Caco-2 (cell line): ENCODE measurements at regions not wholly inside any gene's neighbourhood (a gene's known extent, or its start where the extent isn't known, plus 50 kb on each side); places are given as distances from the start of the nearest gene placed in this dataset.

ENCODE experiments used
- BruUV-seq: library from RNA; stranded (reverse); fragments of 400-500 nt; replicated peaks from 2 replicates; lab custom pipeline; 2021; lab: Mats Ljungman, UMichigan
- CTCF ChIA-PET: fragments of 300-600 bp; sonication (Branson Sonifier 250); formaldehyde crosslinking; loops from one replicate; lab custom pipeline; 2022; ENCODE audit warnings: antibody characterized with exemption; lab: Charles Lee
- POLR2A ChIA-PET: fragments of 300-600 bp; sonication (Branson Sonifier 250); formaldehyde crosslinking; loops from one replicate; lab custom pipeline; 2022; ENCODE audit warnings: antibody characterized with exemption; lab: Charles Lee
- DNase-seq, 2 experiments: peaks; one replicate each; pipeline versions ENCODE4 v3.0.0 to v3.0.0-alpha.2; 2020 to 2022
- H3K27me3 ChIP-seq: replicated peaks from 2 replicates; pipeline ENCODE4 v1.6.0; 2011; ENCODE audit warnings: low read length; ENCODE audit not compliant: control insufficient read depth, insufficient read depth
- H3K36me3 ChIP-seq: 2 replicates; pipeline ENCODE4 v1.5.1; 2011; ENCODE audit warnings: low read length; ENCODE audit not compliant: control insufficient read depth, insufficient read depth
- H3K4me1 ChIP-seq: fragments of 250-450 bp; sonication (Bioruptor Pico); 2 replicates; pipeline ENCODE4 v1.5.1; 2020; ENCODE audit warnings: mild to moderate bottlenecking
- H3K4me3 ChIP-seq: 2 replicates; pipeline ENCODE4 v1.5.1; 2011; ENCODE audit warnings: low read depth, mild to moderate bottlenecking, control low read depth, low read length
- H3K9me3 ChIP-seq: fragments of 250-450 bp; sonication (Bioruptor Pico); 2 replicates; pipeline ENCODE4 v1.5.1; 2020; ENCODE audit warnings: mild to moderate bottlenecking, moderate library complexity
- H3K27ac Mint-ChIP-seq: one replicate; pipeline ENCODE4 v1.8.0; 2022; ENCODE audit warnings: mixed read lengths; ENCODE audit not compliant: unreplicated experiment
- H3K27me3 Mint-ChIP-seq: one replicate; pipeline ENCODE4 v1.8.0; 2022; ENCODE audit warnings: mixed read lengths; ENCODE audit not compliant: insufficient read depth, unreplicated experiment
- H3K36me3 Mint-ChIP-seq: one replicate; pipeline ENCODE4 v1.8.0; 2022; ENCODE audit warnings: mild to moderate bottlenecking, mixed read lengths; ENCODE audit not compliant: insufficient read depth, unreplicated experiment
- H3K4me1 Mint-ChIP-seq: one replicate; pipeline ENCODE4 v1.8.0; 2022; ENCODE audit warnings: low read depth, mixed read lengths; ENCODE audit not compliant: unreplicated experiment
- H3K4me3 Mint-ChIP-seq: one replicate; pipeline ENCODE4 v1.8.0; 2022; ENCODE audit warnings: mild to moderate bottlenecking, moderate library complexity, mixed read lengths; ENCODE audit not compliant: unreplicated experiment
- H3K9me3 Mint-ChIP-seq: one replicate; pipeline ENCODE4 v1.8.0; 2022; ENCODE audit warnings: mixed read lengths; ENCODE audit not compliant: unreplicated experiment
- CTCF ChIP-seq, 2 experiments: fragments of 200-600 bp in 1 of 2; IDR thresholded peaks; 1 replicate in 1 of 2; 2 replicates in 1 of 2; pipeline versions ENCODE4 v1.5.1 to v1.8.0; 2011 to 2022; ENCODE audit warnings: antibody characterized with exemption in 1 of 2, control low read depth in 1 of 2, inconsistent platforms in 1 of 2, low read depth in 1 of 2, low read length in 1 of 2, mild to moderate bottlenecking in 1 of 2, moderate library complexity in 1 of 2; ENCODE audit not compliant: insufficient read depth in 1 of 2, severe bottlenecking in 1 of 2, unreplicated experiment in 1 of 2
- intact Hi-C: fragments of 100-400 bp; cut with micrococcal nuclease; formaldehyde crosslinking; loops from one replicate; pipeline ENCODE4 v1.10.0; 2022; ENCODE audit not compliant: unreplicated experiment

- BruUV-seq: no TSS peak
- ChIA-PET POLR2A (no interaction called here), CTCF (no interaction called here)
- Mint-ChIP-seq H3K4me3 (no peak overlapping the region), H3K9me3 (no peaks in the 10 kb centered on the region), H3K4me1 (peaks cover 13% of the 10 kb centered on the region), H3K36me3 (no peaks in the 10 kb centered on the region), H3K27ac (no peak overlapping the region), H3K27me3 (no peaks in the 10 kb centered on the region)
- Histone ChIP-seq H3K27me3 (no peaks in the 10 kb centered on the region), H3K4me3 (no peak overlapping the region), H3K36me3 (no peaks in the 10 kb centered on the region), H3K9me3 (no peaks in the 10 kb centered on the region), H3K4me1 (no peaks in the 10 kb centered on the region)
- TF ChIP-seq CTCF (IDR thresholded peaks at IDR 0.05; ENCODE audit: insufficient read depth in 1 of 2, low read depth in 1 of 2, low read length in 1 of 2, severe bottlenecking in 1 of 2, unreplicated experiment in 1 of 2): no peak
- intact Hi-C loops: no loop called here
- DNase-seq: no peak
Measured at GRCh38 chr12:94701711-94702110, 51.4 kb upstream of the TMCC3 start.

DNA sequence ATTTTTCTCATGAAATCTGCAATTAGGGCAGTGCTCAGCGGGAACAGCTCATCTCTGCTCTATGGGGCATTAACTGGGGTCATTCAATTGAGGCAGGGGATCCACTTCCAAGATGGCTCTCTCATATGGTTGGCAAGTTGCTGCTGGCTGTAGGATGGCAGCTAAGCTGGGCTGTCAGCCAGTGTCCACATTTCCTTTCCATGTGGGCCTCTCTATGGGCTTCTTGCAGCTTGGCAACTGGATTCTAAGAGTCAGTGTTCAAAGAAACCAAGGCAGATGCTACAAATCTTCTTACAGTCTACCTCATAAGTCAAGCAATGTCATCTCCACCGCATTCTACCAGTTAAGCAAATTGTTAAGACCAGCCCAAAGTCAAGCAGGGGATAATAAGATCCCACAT is 50.3 kb upstream of the TMCC3 start:
- no peak for DNase-seq
- Histone ChIP-seq H3K27me3 (no peaks in the 10 kb centered on the region), H3K4me1 (no peaks in the 10 kb centered on the region), H3K4me3 (no peak overlapping the region), H3K9me3 (no peaks in the 10 kb centered on the region), H3K36me3 (no peaks in the 10 kb centered on the region)
- H3K9me3 Mint-ChIP-seq: no peaks in the 10 kb centered on the region
- no peaks in the 10 kb centered on the region for H3K36me3 Mint-ChIP-seq
- POLR2A ChIA-PET: no interaction called here
- no TSS peak for BruUV-seq
- H3K27me3 Mint-ChIP-seq: no peaks in the 10 kb centered on the region
- CTCF ChIA-PET: interaction anchor here (1.4 kb wide), 1 partner anchor 10 kb away, joined by 3 read pairs; no protein-coding TSS in a partner anchor
- no peak overlapping the region for H3K4me3 Mint-ChIP-seq
- no peak for TF ChIP-seq CTCF (IDR thresholded peaks at IDR 0.05; ENCODE audit: insufficient read depth in 1 of 2, low read depth in 1 of 2, low read length in 1 of 2, severe bottlenecking in 1 of 2, unreplicated experiment in 1 of 2)
- no peak overlapping the region for H3K27ac Mint-ChIP-seq
- intact Hi-C loops: no loop called here
- peaks cover 13% of the 10 kb centered on the region for H3K4me1 Mint-ChIP-seq
